ENCODE measurements at regions not wholly inside any gene's neighbourhood (a gene's known extent, or its start where the extent isn't known, plus 50 kb on each side); places are given as distances from the start of the nearest gene placed in this dataset.
"Not testable (repeated sequence)": the region's sequence is repeated elsewhere in the genome, so short reads cannot be mapped to it uniquely, and the experiment has no call there.

- no peaks in the 10 kb centered on the region for H3K27me3 Mint-ChIP-seq
- ATAC-seq, result no peak
- no peak overlapping the region for H3K4me3 Mint-ChIP-seq
- no peak for DNase-seq
- no peaks in the 10 kb centered on the region for H3K9me3 Mint-ChIP-seq
- no peak overlapping the region for H3K27ac Mint-ChIP-seq
- no peaks in the 10 kb centered on the region for H3K36me3 Mint-ChIP-seq (ENCODE audit: low read depth)
- no peaks in the 10 kb centered on the region for H3K4me1 Mint-ChIP-seq
These were observed 431.6 kb downstream of the IRX1 start for GRCh38 chr5:4027088-4027734.

GRCh38 chr5:4028384-4028783, 432.8 kb downstream of the IRX1 start:
- ATAC-seq (no peak), DNase-seq (no peak)
- no peaks in the 10 kb centered on the region for H3K27me3 Mint-ChIP-seq
- H3K4me1 Mint-ChIP-seq, result no peaks in the 10 kb centered on the region
- H3K9me3 Mint-ChIP-seq, result no peaks in the 10 kb centered on the region
- no peak overlapping the region for H3K27ac Mint-ChIP-seq
- H3K36me3 Mint-ChIP-seq (ENCODE audit: low read depth), result no peaks in the 10 kb centered on the region
- no peak overlapping the region for H3K4me3 Mint-ChIP-seq

GRCh38 chr5:4033546-4033945, 437.9 kb downstream of the IRX1 start:
- not testable (repeated sequence) for H3K27me3 Mint-ChIP-seq; DNase-seq; H3K27ac Mint-ChIP-seq; H3K36me3 Mint-ChIP-seq (ENCODE audit: low read depth); H3K4me1 Mint-ChIP-seq; H3K4me3 Mint-ChIP-seq; H3K9me3 Mint-ChIP-seq; ATAC-seq

GRCh38 chr5:4036861-4037260, 441.2 kb downstream of the IRX1 start:
- Mint-ChIP-seq H3K4me3 (no peak overlapping the region), H3K4me1 (no peaks in the 10 kb centered on the region), H3K9me3 (no peaks in the 10 kb centered on the region), H3K27me3 (no peaks in the 10 kb centered on the region), H3K27ac (no peak overlapping the region), H3K36me3 (ENCODE audit: low read depth) (no peaks in the 10 kb centered on the region)
- ATAC-seq (no peak), DNase-seq (no peak)

GRCh38 chr5:4038994-4039393, 443.4 kb downstream of the IRX1 start:
- ATAC-seq (no peak), DNase-seq (no peak)
- peaks cover 2% of the 10 kb centered on the region for H3K4me1 Mint-ChIP-seq
- no peaks in the 10 kb centered on the region for H3K27me3 Mint-ChIP-seq
- H3K36me3 Mint-ChIP-seq (ENCODE audit: low read depth), result no peaks in the 10 kb centered on the region
- no peaks in the 10 kb centered on the region for H3K9me3 Mint-ChIP-seq
- no peak overlapping the region for H3K4me3 Mint-ChIP-seq
- H3K27ac Mint-ChIP-seq, result no peak overlapping the region

GRCh38 chr5:4042311-4042710, 446.7 kb downstream of the IRX1 start:
- Mint-ChIP-seq H3K27me3 (no peaks in the 10 kb centered on the region), H3K4me3 (no peak overlapping the region), H3K9me3 (no peaks in the 10 kb centered on the region), H3K36me3 (ENCODE audit: low read depth) (no peaks in the 10 kb centered on the region), H3K27ac (no peak overlapping the region), H3K4me1 (peaks cover 2% of the 10 kb centered on the region)
- no peak for ATAC-seq
- DNase-seq, result no peak

- H3K4me3 Mint-ChIP-seq, result no peak overlapping the region
- no peaks in the 10 kb centered on the region for H3K9me3 Mint-ChIP-seq
- H3K27ac Mint-ChIP-seq, result no peak overlapping the region
These were observed 447.5 kb downstream of the IRX1 start for GRCh38 chr5:4043135-4043534.

GRCh38 chr5:4044881-4045280, 449.2 kb downstream of the IRX1 start:
- H3K36me3 Mint-ChIP-seq (ENCODE audit: low read depth), result no peaks in the 10 kb centered on the region
- no peak overlapping the region for H3K27ac Mint-ChIP-seq
- H3K4me3 Mint-ChIP-seq, result no peak overlapping the region
- no peak for DNase-seq
- ATAC-seq, result no peak
- peaks cover 2% of the 10 kb centered on the region for H3K4me1 Mint-ChIP-seq
- H3K27me3 Mint-ChIP-seq, result no peaks in the 10 kb centered on the region
- H3K9me3 Mint-ChIP-seq, result no peaks in the 10 kb centered on the region

More at GRCh38 chr5:4043135-4043534, 447.5 kb downstream of the IRX1 start:
- DNase-seq (no peak), ATAC-seq (no peak)
- H3K36me3 Mint-ChIP-seq (ENCODE audit: low read depth), result no peaks in the 10 kb centered on the region
- no peaks in the 10 kb centered on the region for H3K27me3 Mint-ChIP-seq
- peaks cover 2% of the 10 kb centered on the region for H3K4me1 Mint-ChIP-seq

- Mint-ChIP-seq H3K9me3 (no peaks in the 10 kb centered on the region), H3K4me3 (no peak overlapping the region), H3K36me3 (ENCODE audit: low read depth) (no peaks in the 10 kb centered on the region), H3K4me1 (no peaks in the 10 kb centered on the region), H3K27me3 (no peaks in the 10 kb centered on the region), H3K27ac (no peak overlapping the region)
- DNase-seq (no peak), ATAC-seq (no peak)
These were observed 452.8 kb downstream of the IRX1 start for GRCh38 chr5:4048398-4048797.

- Mint-ChIP-seq H3K27me3 (no peaks in the 10 kb centered on the region), H3K27ac (no peak overlapping the region), H3K4me3 (no peak overlapping the region), H3K9me3 (no peaks in the 10 kb centered on the region), H3K4me1 (no peaks in the 10 kb centered on the region), H3K36me3 (ENCODE audit: low read depth) (no peaks in the 10 kb centered on the region)
- DNase-seq (no peak), ATAC-seq (no peak)
These were observed 454.6 kb downstream of the IRX1 start for GRCh38 chr5:4050203-4050602.

- H3K27me3 Mint-ChIP-seq, result no peaks in the 10 kb centered on the region
- H3K4me1 Mint-ChIP-seq, result no peaks in the 10 kb centered on the region
- DNase-seq, result no peak
- H3K27ac Mint-ChIP-seq, result no peak overlapping the region
- no peak for ATAC-seq
- H3K36me3 Mint-ChIP-seq (ENCODE audit: low read depth), result no peaks in the 10 kb centered on the region
- no peak overlapping the region for H3K4me3 Mint-ChIP-seq
- peaks cover 7% of the 10 kb centered on the region for H3K9me3 Mint-ChIP-seq
These were observed 457.5 kb downstream of the IRX1 start for GRCh38 chr5:4053136-4053535.

GRCh38 chr5:4054092-4054491, 458.5 kb downstream of the IRX1 start:
- Mint-ChIP-seq H3K27ac (no peak overlapping the region), H3K9me3 (peaks cover 7% of the 10 kb centered on the region), H3K4me1 (no peaks in the 10 kb centered on the region), H3K4me3 (no peak overlapping the region), H3K36me3 (ENCODE audit: low read depth) (no peaks in the 10 kb centered on the region), H3K27me3 (no peaks in the 10 kb centered on the region)
- ATAC-seq (no peak), DNase-seq (no peak)

GRCh38 chr5:4058899-4059298, 463.3 kb downstream of the IRX1 start:
- ATAC-seq (no peak), DNase-seq (no peak)
- H3K27ac Mint-ChIP-seq, result no peak overlapping the region

GRCh38 chr5:4065472-4066320, 470.1 kb downstream of the IRX1 start:
- ATAC-seq, result no peak
- DNase-seq, result no peak
- Mint-ChIP-seq H3K4me3 (no peak overlapping the region), H3K27ac (no peak overlapping the region), H3K36me3 (ENCODE audit: low read depth) (no peaks in the 10 kb centered on the region), H3K9me3 (peaks cover 7% of the 10 kb centered on the region), H3K4me1 (no peaks in the 10 kb centered on the region), H3K27me3 (no peaks in the 10 kb centered on the region)

More at GRCh38 chr5:4058899-4059298, 463.3 kb downstream of the IRX1 start:
- Mint-ChIP-seq H3K4me1 (no peaks in the 10 kb centered on the region), H3K36me3 (ENCODE audit: low read depth) (no peaks in the 10 kb centered on the region), H3K4me3 (no peak overlapping the region), H3K9me3 (peaks cover 10% of the 10 kb centered on the region), H3K27me3 (no peaks in the 10 kb centered on the region)

- no peak overlapping the region for H3K27ac Mint-ChIP-seq
- ATAC-seq, result no peak
- H3K4me3 Mint-ChIP-seq, result no peak overlapping the region
- DNase-seq, result no peak
- no peaks in the 10 kb centered on the region for H3K27me3 Mint-ChIP-seq
- H3K36me3 Mint-ChIP-seq (ENCODE audit: low read depth), result no peaks in the 10 kb centered on the region
- H3K9me3 Mint-ChIP-seq, result peaks cover 4% of the 10 kb centered on the region
- no peaks in the 10 kb centered on the region for H3K4me1 Mint-ChIP-seq
These were observed 472.5 kb downstream of the IRX1 start for GRCh38 chr5:4068171-4068570.

All from activated naive CD8-positive, alpha-beta T cell treated with anti-CD3 and anti-CD28 coated beads, Interleukin-2, amount 50 U/mL, for 24 hours (primary cell).